ENCODE measurements at regions not wholly inside any gene's neighbourhood (a gene's known extent, or its start where the extent isn't known, plus 50 kb on each side); places are given as distances from the start of the nearest gene placed in this dataset.

GRCh38 chrX:14164828-14165227, 135.1 kb upstream of the GEMIN8 start:
- TF ChIP-seq USF2 (CRISPR knock-in tag; IDR thresholded peaks at IDR 0.05) (no peak), PRPF4 (IDR thresholded peaks at IDR 0.05; ENCODE audit: insufficient read depth, low read depth, low read length, poor library complexity, severe bottlenecking) (no peak)
